ENCODE measurements at regions not wholly inside any gene's neighbourhood (a gene's known extent, or its start where the extent isn't known, plus 50 kb on each side); places are given as distances from the start of the nearest gene placed in this dataset.
"Not testable (repeated sequence)": the region's sequence is repeated elsewhere in the genome, so short reads cannot be mapped to it uniquely, and the experiment has no call there.

GRCh38 chr11:96551136-96551535, 161.3 kb downstream of the JRKL start (continued):
- no peak for TF ChIP-seq E2F6 (IDR thresholded peaks at IDR 0.05; ENCODE audit: borderline replicate concordance, low read depth)

- FAIRE-seq = no peak
- ATAC-seq = no peak
- CTCF ChIA-PET = interaction anchor here (1.4 kb wide), 1 partner anchor 9 kb away, joined by 3 read pairs; no protein-coding TSS in a partner anchor
These were observed 164.5 kb downstream of the JRKL start for GRCh38 chr11:96554236-96554820.

GRCh38 chr11:96555826-96556225, 166.0 kb downstream of the JRKL start:
- WGBS (ENCODE audit: missing lambda C conversion rate) = 39% methylated on average over 6 of the region's 10 CpGs
- DNase-seq (ENCODE audit: low read depth in 1 of 2, low spot score in 1 of 2); ATAC-seq; H3K9me3 ChIP-seq; H3K4me3 ChIP-seq; H3K4me1 ChIP-seq; CTCF ChIA-PET; H3K27ac ChIP-seq; H3K4me2 ChIP-seq; FAIRE-seq; POLR2A ChIA-PET: not testable (repeated sequence)

More at GRCh38 chr11:96554236-96554820, 164.5 kb downstream of the JRKL start:
- Histone ChIP-seq H3K4me3 (no peak overlapping the region), H3K27ac (no peak overlapping the region), H3K9me3 (no peaks in the 10 kb centered on the region), H3K4me1 (no peaks in the 10 kb centered on the region), H3K4me2 (no peak overlapping the region)
- 18% methylated on average over 5 of the region's 5 CpGs for WGBS (ENCODE audit: missing lambda C conversion rate)
- POLR2A ChIA-PET = no interaction called here
- DNase-seq (ENCODE audit: low read depth in 1 of 2, low spot score in 1 of 2) = no peak
- no peak for TF ChIP-seq BCL3 (IDR thresholded peaks at IDR 0.05)
- no peak for TF ChIP-seq SMC3 (IDR thresholded peaks at IDR 0.05)
- no peak for TF ChIP-seq REST (IDR thresholded peaks at IDR 0.05)
- no peak for TF ChIP-seq ELK1 (IDR thresholded peaks at IDR 0.05; ENCODE audit: low read depth, low read length)
- no peak for TF ChIP-seq RARB (CRISPR knock-in tag; IDR thresholded peaks at IDR 0.05)
- TF ChIP-seq FOXS1 (CRISPR knock-in tag; IDR thresholded peaks at IDR 0.05) = no peak
- no peak for TF ChIP-seq RFX5 (IDR thresholded peaks at IDR 0.05)
- TF ChIP-seq HES2 (IDR thresholded peaks at IDR 0.05) = no peak
- TF ChIP-seq KDM1A (IDR thresholded peaks at IDR 0.05; ENCODE audit: low read depth) = no peak
- no peak for TF ChIP-seq E2F6 (IDR thresholded peaks at IDR 0.05; ENCODE audit: borderline replicate concordance, low read depth)
- no peak for TF ChIP-seq RCOR1 (IDR thresholded peaks at IDR 0.05; ENCODE audit: low read depth, low read length)
- no peak for TF ChIP-seq JUN (IDR thresholded peaks at IDR 0.05)
- TF ChIP-seq ESRRA (IDR thresholded peaks at IDR 0.05; ENCODE audit: borderline replicate concordance, low read length) = no peak
- no peak for TF ChIP-seq ZFP36 (IDR thresholded peaks at IDR 0.05; ENCODE audit: borderline replicate concordance, partially characterized antibody)
- no peak for TF ChIP-seq USF2 (IDR thresholded peaks at IDR 0.05)
- no peak for TF ChIP-seq ZSCAN20 (CRISPR knock-in tag; IDR thresholded peaks at IDR 0.05)
- TF ChIP-seq NFE2L2 (conservative IDR thresholded peaks at IDR 0.05; ENCODE audit: low read length) = no peak

- H3K4me2 ChIP-seq; POLR2A ChIA-PET; CTCF ChIA-PET; ATAC-seq; H3K27ac ChIP-seq; DNase-seq (ENCODE audit: low read depth in 1 of 2, low spot score in 1 of 2); FAIRE-seq; H3K4me1 ChIP-seq; H3K4me3 ChIP-seq; H3K9me3 ChIP-seq: not testable (repeated sequence)
- WGBS (ENCODE audit: missing lambda C conversion rate) = 44% methylated on average over 3 of the region's 3 CpGs
These were observed 170.9 kb downstream of the JRKL start for GRCh38 chr11:96560727-96561126.

Data from A549 (cell line).